PC-9 (cell line): ENCODE measurements at regions not wholly inside any gene's neighbourhood (a gene's known extent, or its start where the extent isn't known, plus 50 kb on each side); places are given as distances from the start of the nearest gene placed in this dataset.

Experiments used
- BruUV-seq: library from RNA; stranded (reverse); fragments of 400-500 nt; replicated peaks from 2 replicates; lab custom pipeline; 2021; lab: Mats Ljungman, UMichigan
- CTCF ChIA-PET: fragments of 300-600 bp; sonication (Branson Sonifier 250); formaldehyde crosslinking; loops from one replicate; lab custom pipeline; 2022; ENCODE audit warnings: antibody characterized with exemption; lab: Charles Lee
- POLR2A ChIA-PET: fragments of 300-600 bp; sonication (Branson Sonifier 250); formaldehyde crosslinking; loops from one replicate; lab custom pipeline; 2022; ENCODE audit warnings: antibody characterized with exemption; ENCODE audit not compliant: unreplicated experiment; lab: Charles Lee
- DNase-seq, 2 experiments: peaks; one replicate each; pipeline versions ENCODE4 v3.0.0 to v3.0.0-alpha.2; 2015 to 2022; ENCODE audit warnings: mixed read lengths in 1 of 2
- H2AFZ ChIP-seq: fragments of 200-600 bp; sonication (generic); 2 replicates; pipeline ENCODE4 v1.8.1; 2017; ENCODE audit warnings: antibody characterized with exemption
- H3F3A ChIP-seq: fragments of 200-600 bp; sonication (generic); 2 replicates; pipeline ENCODE4 v1.8.1; 2017; ENCODE audit warnings: antibody characterized with exemption, mild to moderate bottlenecking, low read depth; ENCODE audit not compliant: insufficient read depth
- H3K27ac ChIP-seq: fragments of 200-600 bp; sonication (generic); 2 replicates; pipeline ENCODE4 v1.6.1; 2016; ENCODE audit warnings: mixed run types
- H3K27me3 ChIP-seq: fragments of 200-600 bp; sonication (generic); 2 replicates; pipeline ENCODE4 v1.6.1; 2016; ENCODE audit warnings: low read depth, mixed run types; ENCODE audit not compliant: insufficient read depth
- H3K36me3 ChIP-seq: fragments of 200-600 bp; sonication (generic); 2 replicates; pipeline ENCODE4 v1.6.1; 2016; ENCODE audit warnings: low read depth, mixed run types
- H3K4me1 ChIP-seq: fragments of 200-600 bp; sonication (generic); replicated peaks from 2 replicates; pipeline ENCODE4 v1.6.1; 2016; ENCODE audit warnings: mixed run types; ENCODE audit not compliant: insufficient read depth
- H3K4me2 ChIP-seq: fragments of 200-600 bp; sonication (generic); 2 replicates; pipeline ENCODE4 v1.6.1; 2017; ENCODE audit warnings: mixed run types
- H3K4me3 ChIP-seq: fragments of 200-600 bp; sonication (generic); 2 replicates; pipeline ENCODE4 v1.6.1; 2016; ENCODE audit warnings: mixed run types
- H3K79me2 ChIP-seq: fragments of 200-600 bp; sonication (generic); 2 replicates; pipeline ENCODE4 v1.6.1; 2017; ENCODE audit warnings: low read depth, mixed run types
- H3K9me2 ChIP-seq: fragments of 200-600 bp; sonication (generic); 2 replicates; pipeline ENCODE4 v1.8.1; 2017; ENCODE audit warnings: mild to moderate bottlenecking; ENCODE audit not compliant: insufficient read depth
- H3K9me3 ChIP-seq: fragments of 200-600 bp; sonication (generic); 2 replicates; pipeline ENCODE4 v1.8.1; 2016; ENCODE audit warnings: low read depth; ENCODE audit not compliant: insufficient read depth
- H4K20me1 ChIP-seq: fragments of 200-600 bp; sonication (generic); 2 replicates; pipeline ENCODE4 v1.8.1; 2017; ENCODE audit not compliant: insufficient read depth
- CTCF ChIP-seq: fragments of 200-600 bp; sonication (generic); conservative IDR thresholded peaks from 2 replicates; pipeline ENCODE4 v1.6.1; 2017; ENCODE audit warnings: mixed run types, antibody characterized with exemption, mild to moderate bottlenecking, moderate library complexity
- EZH2 ChIP-seq: fragments of 200-600 bp; sonication (generic); IDR thresholded peaks from 2 replicates; pipeline ENCODE4 v1.8.0; 2017; ENCODE audit warnings: antibody characterized with exemption, low read depth
- intact Hi-C: fragments of 100-400 bp; cut with micrococcal nuclease; formaldehyde crosslinking; loops from one replicate; pipeline ENCODE4 v1.10.0; 2022; ENCODE audit not compliant: unreplicated experiment

DNA sequence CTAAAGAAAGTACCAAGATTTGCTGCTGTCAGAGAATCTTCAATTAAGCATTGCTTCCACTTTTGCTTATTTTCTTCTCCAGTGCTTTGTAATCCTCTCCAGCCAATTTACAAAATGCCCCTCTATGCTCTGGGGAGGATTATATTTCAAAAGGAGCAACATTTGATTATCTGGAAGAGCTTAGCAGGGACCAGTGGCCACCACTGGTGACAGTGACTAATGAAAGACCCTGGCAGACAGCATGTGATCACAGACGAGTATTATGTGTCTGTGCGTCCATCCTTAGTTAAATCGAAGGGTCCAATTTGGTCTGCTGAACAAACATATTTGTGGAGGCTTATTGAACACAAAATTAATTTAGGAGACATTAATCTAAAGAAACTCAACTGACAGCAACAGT is 152.6 kb downstream of the ZNF621 start:
- Histone ChIP-seq H4K20me1 (no peaks in the 10 kb centered on the region), H3K27me3 (no peaks in the 10 kb centered on the region), H3K9me3 (no peaks in the 10 kb centered on the region), H3K9me2 (no peaks in the 10 kb centered on the region), H3F3A (no peaks in the 10 kb centered on the region), H3K27ac (no peak overlapping the region), H3K4me3 (no peak overlapping the region), H3K4me2 (no peak overlapping the region), H2AFZ (no peak overlapping the region), H3K4me1 (no peaks in the 10 kb centered on the region), H3K36me3 (no peaks in the 10 kb centered on the region), H3K79me2 (no peaks in the 10 kb centered on the region)
- intact Hi-C loops: no loop called here
- BruUV-seq: no TSS peak
- POLR2A ChIA-PET: no interaction called here
- TF ChIP-seq CTCF (no peak), EZH2 (no peak)
- CTCF ChIA-PET: no interaction called here
- DNase-seq: no peak

GRCh38 chr3:40677749-40678148 is 153.0 kb downstream of the ZNF621 start:
- no peak overlapping the region for H3K27ac ChIP-seq
- H3K9me3 ChIP-seq: no peaks in the 10 kb centered on the region
- H3F3A ChIP-seq: no peaks in the 10 kb centered on the region
- no peak overlapping the region for H2AFZ ChIP-seq
- POLR2A ChIA-PET: no interaction called here
- BruUV-seq: no TSS peak
- no peak overlapping the region for H3K4me2 ChIP-seq
- H3K4me3 ChIP-seq: no peak overlapping the region
- TF ChIP-seq CTCF (no peak), EZH2 (no peak)
- H3K79me2 ChIP-seq: no peaks in the 10 kb centered on the region
- CTCF ChIA-PET: no interaction called here
- H3K4me1 ChIP-seq: no peaks in the 10 kb centered on the region
- DNase-seq: no peak
- intact Hi-C loops: no loop called here
- H4K20me1 ChIP-seq: no peaks in the 10 kb centered on the region
- no peaks in the 10 kb centered on the region for H3K27me3 ChIP-seq
- H3K9me2 ChIP-seq: no peaks in the 10 kb centered on the region
- H3K36me3 ChIP-seq: no peaks in the 10 kb centered on the region

GRCh38 chr3:40679290-40679689 is 154.5 kb downstream of the ZNF621 start:
- no peak for DNase-seq
- Histone ChIP-seq H3F3A (no peaks in the 10 kb centered on the region), H3K27ac (no peak overlapping the region), H2AFZ (no peak overlapping the region), H3K27me3 (no peaks in the 10 kb centered on the region), H3K9me3 (no peaks in the 10 kb centered on the region), H3K79me2 (no peaks in the 10 kb centered on the region), H3K4me3 (no peak overlapping the region), H3K4me1 (no peaks in the 10 kb centered on the region), H4K20me1 (no peaks in the 10 kb centered on the region), H3K4me2 (no peak overlapping the region), H3K9me2 (no peaks in the 10 kb centered on the region), H3K36me3 (no peaks in the 10 kb centered on the region)
- intact Hi-C loops: no loop called here
- no TSS peak for BruUV-seq
- CTCF ChIA-PET: no interaction called here
- TF ChIP-seq CTCF (no peak), EZH2 (no peak)
- POLR2A ChIA-PET: no interaction called here
